Peyer's patch (tissue), 4 donors: ENCODE measurements at regions not wholly inside any gene's neighbourhood (a gene's known extent, or its start where the extent isn't known, plus 50 kb on each side); places are given as distances from the start of the nearest gene placed in this dataset.

Experiments used
- CTCF ChIP-seq, 6 experiments: fragments of 450-650 bp in 4 of 6; fragments of 200-600 bp in 2 of 6; sonication (generic) in 1 of 6; IDR thresholded peaks; one replicate each; pipeline ENCODE4 v1.5.1; 2017 to 2019; ENCODE audit warnings: antibody characterized with exemption in 6 of 6, mild to moderate bottlenecking in 3 of 6, moderate library complexity in 1 of 6
- POLR2A ChIP-seq, 2 donors: fragments of 450-650 bp; IDR thresholded peaks; one replicate each; pipeline ENCODE4 v1.5.1; 2017; ENCODE audit warnings: antibody characterized with exemption in 2 of 2, mild to moderate bottlenecking in 2 of 2, moderate library complexity in 2 of 2

- TF ChIP-seq CTCF (IDR thresholded peaks at IDR 0.05): no peak
- TF ChIP-seq POLR2A (IDR thresholded peaks at IDR 0.05): no peak
Observed at GRCh38 chr4:57632564-57632963, 522.4 kb upstream of the IGFBP7 start.
